ENCODE measurements at regions not wholly inside any gene's neighbourhood (a gene's known extent, or its start where the extent isn't known, plus 50 kb on each side); places are given as distances from the start of the nearest gene placed in this dataset.

GRCh38 chr5:25573691-25574090 is 928.9 kb upstream of the CDH10 start:
- H3K4me1 ChIP-seq (ENCODE audit: control insufficient read depth in 2 of 2, insufficient read depth in 2 of 2, low read length in 2 of 2): no peaks in the 10 kb centered on the region
- H3K27me3 ChIP-seq (ENCODE audit: control insufficient read depth in 2 of 2, insufficient read depth in 2 of 2, low read length in 2 of 2): no peaks in the 10 kb centered on the region
- H3K36me3 ChIP-seq (ENCODE audit: control insufficient read depth in 2 of 2, insufficient read depth in 2 of 2, low read length in 2 of 2): no peaks in the 10 kb centered on the region
- H3K4me3 ChIP-seq (ENCODE audit: low read length in 2 of 2): no peak overlapping the region
- H3K9me3 ChIP-seq (ENCODE audit: control insufficient read depth in 2 of 2, low read length in 2 of 2): no peaks in the 10 kb centered on the region
- no peak overlapping the region for H3K9ac ChIP-seq (ENCODE audit: low read depth in 1 of 2, low read length in 2 of 2)
- no peak overlapping the region for H3K27ac ChIP-seq (ENCODE audit: low read depth in 2 of 2, low read length in 2 of 2)

GRCh38 chr5:25570067-25570583 is 925.3 kb upstream of the CDH10 start:
- H3K4me3 ChIP-seq (ENCODE audit: low read length in 2 of 2): no peak overlapping the region
- no peaks in the 10 kb centered on the region for H3K9me3 ChIP-seq (ENCODE audit: control insufficient read depth in 2 of 2, low read length in 2 of 2)
- H3K36me3 ChIP-seq (ENCODE audit: control insufficient read depth in 2 of 2, insufficient read depth in 2 of 2, low read length in 2 of 2): no peaks in the 10 kb centered on the region
- H3K27ac ChIP-seq (ENCODE audit: low read depth in 2 of 2, low read length in 2 of 2): no peak overlapping the region
- H3K9ac ChIP-seq (ENCODE audit: low read depth in 1 of 2, low read length in 2 of 2): no peak overlapping the region
- no peaks in the 10 kb centered on the region for H3K4me1 ChIP-seq (ENCODE audit: control insufficient read depth in 2 of 2, insufficient read depth in 2 of 2, low read length in 2 of 2)
- no peaks in the 10 kb centered on the region for H3K27me3 ChIP-seq (ENCODE audit: control insufficient read depth in 2 of 2, insufficient read depth in 2 of 2, low read length in 2 of 2)

DNA sequence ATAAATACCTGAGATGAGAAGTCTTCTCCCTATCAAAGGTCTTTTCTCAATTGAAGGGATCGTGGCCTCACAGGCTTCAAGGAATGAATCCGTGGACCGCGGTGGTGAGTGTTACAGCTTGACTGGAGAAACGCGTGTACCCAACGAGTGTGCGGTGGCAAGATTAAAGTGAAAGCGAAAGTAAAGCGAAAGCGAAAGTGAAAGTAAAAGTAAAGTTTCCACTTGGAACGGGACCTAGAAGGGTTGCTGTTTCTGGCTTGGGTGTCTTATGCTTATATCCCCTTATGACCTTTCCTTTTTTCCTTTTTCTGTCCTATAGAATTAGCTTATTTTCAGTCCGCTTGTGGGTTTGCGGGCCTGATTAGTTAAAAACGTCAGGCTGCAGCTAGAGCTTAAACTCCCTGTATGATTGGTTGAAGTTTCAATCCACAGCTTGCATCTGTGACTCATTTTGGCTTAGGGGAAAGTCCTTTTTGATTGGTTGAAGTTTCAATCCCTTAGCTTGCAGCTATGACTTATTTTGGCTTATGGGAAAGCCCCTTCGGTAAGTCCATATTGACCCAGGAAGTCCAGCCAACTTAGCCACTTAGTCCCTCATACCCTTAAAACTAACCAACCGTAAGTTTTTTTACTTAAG is 924.3 kb upstream of the CDH10 start:
- Histone ChIP-seq H3K27ac (ENCODE audit: low read depth in 2 of 2, low read length in 2 of 2) (no peak overlapping the region), H3K9ac (ENCODE audit: low read depth in 1 of 2, low read length in 2 of 2) (no peak overlapping the region), H3K4me1 (ENCODE audit: control insufficient read depth in 2 of 2, insufficient read depth in 2 of 2, low read length in 2 of 2) (no peaks in the 10 kb centered on the region), H3K27me3 (ENCODE audit: control insufficient read depth in 2 of 2, insufficient read depth in 2 of 2, low read length in 2 of 2) (no peaks in the 10 kb centered on the region), H3K36me3 (ENCODE audit: control insufficient read depth in 2 of 2, insufficient read depth in 2 of 2, low read length in 2 of 2) (no peaks in the 10 kb centered on the region), H3K4me3 (ENCODE audit: low read length in 2 of 2) (no peak overlapping the region), H3K9me3 (ENCODE audit: control insufficient read depth in 2 of 2, low read length in 2 of 2) (no peaks in the 10 kb centered on the region)

DNA sequence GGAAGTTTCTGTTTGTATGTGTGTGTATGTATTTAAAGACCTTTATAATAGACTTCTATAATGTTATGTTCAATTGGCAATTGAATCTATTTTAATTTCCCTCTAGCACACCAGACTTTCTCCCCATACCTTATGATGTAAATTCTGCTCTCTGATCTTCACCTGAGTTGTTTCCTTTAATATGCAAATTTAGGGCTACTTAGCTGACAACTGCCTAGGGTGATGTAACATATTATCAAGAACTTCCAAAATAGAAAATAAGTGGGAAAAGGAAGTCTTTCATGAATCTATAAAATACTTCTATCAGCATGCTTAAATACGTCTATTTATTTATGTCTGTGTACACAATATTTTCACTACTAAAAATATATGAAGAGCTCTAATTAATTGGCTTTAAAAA is 923.5 kb upstream of the CDH10 start:
- H3K27ac ChIP-seq (ENCODE audit: low read depth in 2 of 2, low read length in 2 of 2): no peak overlapping the region
- no peak overlapping the region for H3K4me3 ChIP-seq (ENCODE audit: low read length in 2 of 2)
- no peaks in the 10 kb centered on the region for H3K27me3 ChIP-seq (ENCODE audit: control insufficient read depth in 2 of 2, insufficient read depth in 2 of 2, low read length in 2 of 2)
- no peaks in the 10 kb centered on the region for H3K4me1 ChIP-seq (ENCODE audit: control insufficient read depth in 2 of 2, insufficient read depth in 2 of 2, low read length in 2 of 2)
- H3K9me3 ChIP-seq (ENCODE audit: control insufficient read depth in 2 of 2, low read length in 2 of 2): no peaks in the 10 kb centered on the region
- no peak overlapping the region for H3K9ac ChIP-seq (ENCODE audit: low read depth in 1 of 2, low read length in 2 of 2)
- H3K36me3 ChIP-seq (ENCODE audit: control insufficient read depth in 2 of 2, insufficient read depth in 2 of 2, low read length in 2 of 2): no peaks in the 10 kb centered on the region

DNA sequence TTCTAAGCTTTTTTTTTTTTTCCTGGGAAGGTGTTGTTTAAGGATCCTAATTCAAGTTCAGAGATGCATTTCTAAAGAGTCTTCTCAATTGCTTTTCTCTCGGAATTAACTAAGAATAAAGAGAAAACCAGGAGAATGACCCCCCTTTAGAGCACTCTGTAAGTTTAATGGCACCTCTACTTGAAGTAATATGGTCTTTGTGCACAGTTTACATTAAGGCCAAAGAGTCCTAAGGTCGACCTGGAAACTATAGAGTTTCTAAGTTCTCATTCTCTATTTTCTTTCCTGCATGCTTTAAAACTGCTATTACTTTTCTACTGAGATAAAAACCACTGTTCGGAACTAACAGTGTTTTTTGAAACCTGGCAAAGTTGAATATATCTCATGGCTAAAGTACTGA is 923.1 kb upstream of the CDH10 start:
- Histone ChIP-seq H3K4me3 (ENCODE audit: low read length in 2 of 2) (no peak overlapping the region), H3K36me3 (ENCODE audit: control insufficient read depth in 2 of 2, insufficient read depth in 2 of 2, low read length in 2 of 2) (no peaks in the 10 kb centered on the region), H3K27ac (ENCODE audit: low read depth in 2 of 2, low read length in 2 of 2) (no peak overlapping the region), H3K27me3 (ENCODE audit: control insufficient read depth in 2 of 2, insufficient read depth in 2 of 2, low read length in 2 of 2) (no peaks in the 10 kb centered on the region), H3K9ac (ENCODE audit: low read depth in 1 of 2, low read length in 2 of 2) (no peak overlapping the region), H3K4me1 (ENCODE audit: control insufficient read depth in 2 of 2, insufficient read depth in 2 of 2, low read length in 2 of 2) (no peaks in the 10 kb centered on the region), H3K9me3 (ENCODE audit: control insufficient read depth in 2 of 2, low read length in 2 of 2) (peaks cover 0 to 2% of the 10 kb centered on the region in 2 donors)

DNA sequence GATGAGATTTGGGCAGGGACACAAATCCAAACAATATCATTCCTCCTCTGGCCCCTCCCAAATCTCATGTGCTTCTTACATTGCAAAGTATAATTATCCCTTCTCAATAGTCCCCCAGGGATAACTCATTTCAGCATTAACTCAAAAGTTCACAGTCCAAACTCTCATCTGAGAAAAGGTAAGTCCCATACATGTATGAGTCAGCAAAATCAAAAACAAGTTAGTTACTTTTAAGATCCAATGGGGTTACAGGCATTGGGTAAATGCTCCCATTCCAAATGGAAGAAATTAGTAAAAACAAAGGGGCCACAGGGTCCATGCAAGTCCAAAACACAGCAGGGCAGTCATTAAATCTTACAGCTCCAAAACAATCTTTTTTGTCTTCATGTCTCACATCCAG is 917.9 kb upstream of the CDH10 start:
- H3K27me3 ChIP-seq (ENCODE audit: control insufficient read depth in 2 of 2, insufficient read depth in 2 of 2, low read length in 2 of 2): no peaks in the 10 kb centered on the region
- H3K9me3 ChIP-seq (ENCODE audit: control insufficient read depth in 2 of 2, low read length in 2 of 2): peaks cover 0 to 2% of the 10 kb centered on the region in 2 donors

DNA sequence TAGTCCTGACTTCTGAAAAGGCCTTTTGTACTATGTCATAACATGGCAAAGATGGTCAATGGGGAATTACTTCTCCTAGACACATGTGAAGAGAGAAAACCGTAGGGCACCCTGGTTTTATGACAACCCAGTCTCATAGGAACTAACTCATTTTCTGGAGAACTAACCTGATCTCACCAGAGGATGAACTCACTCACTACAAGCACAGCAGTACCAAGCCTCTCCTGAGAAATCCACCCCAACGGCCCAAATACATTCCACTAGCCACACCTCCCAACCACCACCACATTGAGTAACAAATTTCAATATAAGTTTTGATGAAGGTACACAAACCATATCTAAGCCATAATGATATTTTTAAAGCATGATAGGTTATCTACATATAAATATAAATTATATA is 909.3 kb upstream of the CDH10 start:
- no peak overlapping the region for H3K27ac ChIP-seq (ENCODE audit: low read depth in 2 of 2, low read length in 2 of 2)
- H3K27me3 ChIP-seq (ENCODE audit: control insufficient read depth in 2 of 2, insufficient read depth in 2 of 2, low read length in 2 of 2): no peaks in the 10 kb centered on the region
- H3K9ac ChIP-seq (ENCODE audit: low read depth in 1 of 2, low read length in 2 of 2): no peak overlapping the region
- no peaks in the 10 kb centered on the region for H3K36me3 ChIP-seq (ENCODE audit: control insufficient read depth in 2 of 2, insufficient read depth in 2 of 2, low read length in 2 of 2)
- H3K9me3 ChIP-seq (ENCODE audit: control insufficient read depth in 2 of 2, low read length in 2 of 2): no peaks in the 10 kb centered on the region
- H3K4me3 ChIP-seq (ENCODE audit: low read length in 2 of 2): no peak overlapping the region
- H3K4me1 ChIP-seq (ENCODE audit: control insufficient read depth in 2 of 2, insufficient read depth in 2 of 2, low read length in 2 of 2): no peaks in the 10 kb centered on the region

More for the DNA sequence above, 917.9 kb upstream of the CDH10 start:
- Histone ChIP-seq H3K36me3 (ENCODE audit: control insufficient read depth in 2 of 2, insufficient read depth in 2 of 2, low read length in 2 of 2) (no peaks in the 10 kb centered on the region), H3K4me1 (ENCODE audit: control insufficient read depth in 2 of 2, insufficient read depth in 2 of 2, low read length in 2 of 2) (no peaks in the 10 kb centered on the region), H3K27ac (ENCODE audit: low read depth in 2 of 2, low read length in 2 of 2) (no peak overlapping the region), H3K9ac (ENCODE audit: low read depth in 1 of 2, low read length in 2 of 2) (no peak overlapping the region), H3K4me3 (ENCODE audit: low read length in 2 of 2) (no peak overlapping the region)

GRCh38 chr5:25552871-25553481 is 908.2 kb upstream of the CDH10 start:
- Histone ChIP-seq H3K27ac (ENCODE audit: low read depth in 2 of 2, low read length in 2 of 2) (no peak overlapping the region), H3K4me3 (ENCODE audit: low read length in 2 of 2) (no peak overlapping the region), H3K9me3 (ENCODE audit: control insufficient read depth in 2 of 2, low read length in 2 of 2) (no peaks in the 10 kb centered on the region), H3K36me3 (ENCODE audit: control insufficient read depth in 2 of 2, insufficient read depth in 2 of 2, low read length in 2 of 2) (no peaks in the 10 kb centered on the region), H3K27me3 (ENCODE audit: control insufficient read depth in 2 of 2, insufficient read depth in 2 of 2, low read length in 2 of 2) (no peaks in the 10 kb centered on the region), H3K4me1 (ENCODE audit: control insufficient read depth in 2 of 2, insufficient read depth in 2 of 2, low read length in 2 of 2) (no peaks in the 10 kb centered on the region), H3K9ac (ENCODE audit: low read depth in 1 of 2, low read length in 2 of 2) (no peak overlapping the region)

- Histone ChIP-seq H3K27me3 (ENCODE audit: control insufficient read depth in 2 of 2, insufficient read depth in 2 of 2, low read length in 2 of 2) (no peaks in the 10 kb centered on the region), H3K36me3 (ENCODE audit: control insufficient read depth in 2 of 2, insufficient read depth in 2 of 2, low read length in 2 of 2) (no peaks in the 10 kb centered on the region), H3K4me1 (ENCODE audit: control insufficient read depth in 2 of 2, insufficient read depth in 2 of 2, low read length in 2 of 2) (no peaks in the 10 kb centered on the region), H3K4me3 (ENCODE audit: low read length in 2 of 2) (no peak overlapping the region), H3K9me3 (ENCODE audit: control insufficient read depth in 2 of 2, low read length in 2 of 2) (peaks cover 0 to 2% of the 10 kb centered on the region in 2 donors), H3K27ac (ENCODE audit: low read depth in 2 of 2, low read length in 2 of 2) (no peak overlapping the region), H3K9ac (ENCODE audit: low read depth in 1 of 2, low read length in 2 of 2) (no peak overlapping the region)
Measured at GRCh38 chr5:25550793-25551192, 906.0 kb upstream of the CDH10 start.

GRCh38 chr5:25544652-25545249 is 900.0 kb upstream of the CDH10 start:
- Histone ChIP-seq H3K4me3 (ENCODE audit: low read length in 2 of 2) (no peak overlapping the region), H3K4me1 (ENCODE audit: control insufficient read depth in 2 of 2, insufficient read depth in 2 of 2, low read length in 2 of 2) (no peaks in the 10 kb centered on the region), H3K9ac (ENCODE audit: low read depth in 1 of 2, low read length in 2 of 2) (no peak overlapping the region), H3K36me3 (ENCODE audit: control insufficient read depth in 2 of 2, insufficient read depth in 2 of 2, low read length in 2 of 2) (no peaks in the 10 kb centered on the region), H3K27ac (ENCODE audit: low read depth in 2 of 2, low read length in 2 of 2) (no peak overlapping the region), H3K27me3 (ENCODE audit: control insufficient read depth in 2 of 2, insufficient read depth in 2 of 2, low read length in 2 of 2) (no peaks in the 10 kb centered on the region), H3K9me3 (ENCODE audit: control insufficient read depth in 2 of 2, low read length in 2 of 2) (peaks cover 0 to 2% of the 10 kb centered on the region in 2 donors)
